RWPE2 (cell line): ENCODE measurements at regions not wholly inside any gene's neighbourhood (a gene's known extent, or its start where the extent isn't known, plus 50 kb on each side); places are given as distances from the start of the nearest gene placed in this dataset.
A peak's percentile ranks its signal among the peaks of the same experiment; 100 is the strongest.

Experiments used
- ATAC-seq: fragments of 200-7000 bp; cut with Tn5 transposase; 3 replicates; pipeline ENCODE4 v1.9.1; 2021; ENCODE audit warnings: low read depth
- DNase-seq: peaks from one replicate; pipeline ENCODE4 v3.0.0-alpha.2; 2020; ENCODE audit warnings: low spot score
- H3K27ac ChIP-seq: fragments of 450-650 bp; 2 replicates; pipeline ENCODE4 v1.5.1; 2017; ENCODE audit warnings: mild to moderate bottlenecking; ENCODE audit not compliant: poor library complexity, severe bottlenecking
- H3K27me3 ChIP-seq: fragments of 250-450 bp; sonication (Bioruptor Pico); 2 replicates; pipeline ENCODE4 v1.5.1; 2021; ENCODE audit warnings: mild to moderate bottlenecking, moderate library complexity; ENCODE audit not compliant: insufficient read depth, poor library complexity, severe bottlenecking
- H3K36me3 ChIP-seq: fragments of 250-450 bp; sonication (Bioruptor Pico); 2 replicates; pipeline ENCODE4 v1.5.1; 2020; ENCODE audit warnings: low read depth, mild to moderate bottlenecking, moderate library complexity
- H3K4me1 ChIP-seq: fragments of 250-450 bp; sonication (Bioruptor Pico); 2 replicates; pipeline ENCODE4 v1.5.1; 2021; ENCODE audit warnings: mild to moderate bottlenecking, moderate library complexity; ENCODE audit not compliant: insufficient read depth, poor library complexity, severe bottlenecking
- H3K4me3 ChIP-seq: fragments of 250-450 bp; sonication (Bioruptor Pico); 2 replicates; pipeline ENCODE4 v1.5.1; 2021; ENCODE audit warnings: mild to moderate bottlenecking, moderate library complexity; ENCODE audit not compliant: severe bottlenecking
- H3K9me3 ChIP-seq: fragments of 250-450 bp; sonication (Bioruptor Pico); 2 replicates; pipeline ENCODE4 v1.5.1; 2021; ENCODE audit warnings: mild to moderate bottlenecking, moderate library complexity; ENCODE audit not compliant: severe bottlenecking
- TF ChIP-seq, protein P1 (sequence below): fragments of 450-650 bp; IDR thresholded peaks from one replicate; pipeline ENCODE4 v1.5.1; 2017; ENCODE audit warnings: mild to moderate bottlenecking, moderate library complexity; ENCODE audit not compliant: poor library complexity, severe bottlenecking

GRCh38 chr2:198297350-198297749 lies 493.0 kb downstream of the PLCL1 start:
- H3K4me3 ChIP-seq: no peak overlapping the region
- no peaks in the 10 kb centered on the region for H3K36me3 ChIP-seq
- ATAC-seq (no peak), DNase-seq (no peak)
- no peaks in the 10 kb centered on the region for H3K4me1 ChIP-seq
- H3K27ac ChIP-seq: no peak overlapping the region
- TF ChIP-seq, protein P1, sequence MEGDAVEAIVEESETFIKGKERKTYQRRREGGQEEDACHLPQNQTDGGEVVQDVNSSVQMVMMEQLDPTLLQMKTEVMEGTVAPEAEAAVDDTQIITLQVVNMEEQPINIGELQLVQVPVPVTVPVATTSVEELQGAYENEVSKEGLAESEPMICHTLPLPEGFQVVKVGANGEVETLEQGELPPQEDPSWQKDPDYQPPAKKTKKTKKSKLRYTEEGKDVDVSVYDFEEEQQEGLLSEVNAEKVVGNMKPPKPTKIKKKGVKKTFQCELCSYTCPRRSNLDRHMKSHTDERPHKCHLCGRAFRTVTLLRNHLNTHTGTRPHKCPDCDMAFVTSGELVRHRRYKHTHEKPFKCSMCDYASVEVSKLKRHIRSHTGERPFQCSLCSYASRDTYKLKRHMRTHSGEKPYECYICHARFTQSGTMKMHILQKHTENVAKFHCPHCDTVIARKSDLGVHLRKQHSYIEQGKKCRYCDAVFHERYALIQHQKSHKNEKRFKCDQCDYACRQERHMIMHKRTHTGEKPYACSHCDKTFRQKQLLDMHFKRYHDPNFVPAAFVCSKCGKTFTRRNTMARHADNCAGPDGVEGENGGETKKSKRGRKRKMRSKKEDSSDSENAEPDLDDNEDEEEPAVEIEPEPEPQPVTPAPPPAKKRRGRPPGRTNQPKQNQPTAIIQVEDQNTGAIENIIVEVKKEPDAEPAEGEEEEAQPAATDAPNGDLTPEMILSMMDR: no peak
- H3K9me3 ChIP-seq: no peaks in the 10 kb centered on the region
- no peaks in the 10 kb centered on the region for H3K27me3 ChIP-seq

DNA sequence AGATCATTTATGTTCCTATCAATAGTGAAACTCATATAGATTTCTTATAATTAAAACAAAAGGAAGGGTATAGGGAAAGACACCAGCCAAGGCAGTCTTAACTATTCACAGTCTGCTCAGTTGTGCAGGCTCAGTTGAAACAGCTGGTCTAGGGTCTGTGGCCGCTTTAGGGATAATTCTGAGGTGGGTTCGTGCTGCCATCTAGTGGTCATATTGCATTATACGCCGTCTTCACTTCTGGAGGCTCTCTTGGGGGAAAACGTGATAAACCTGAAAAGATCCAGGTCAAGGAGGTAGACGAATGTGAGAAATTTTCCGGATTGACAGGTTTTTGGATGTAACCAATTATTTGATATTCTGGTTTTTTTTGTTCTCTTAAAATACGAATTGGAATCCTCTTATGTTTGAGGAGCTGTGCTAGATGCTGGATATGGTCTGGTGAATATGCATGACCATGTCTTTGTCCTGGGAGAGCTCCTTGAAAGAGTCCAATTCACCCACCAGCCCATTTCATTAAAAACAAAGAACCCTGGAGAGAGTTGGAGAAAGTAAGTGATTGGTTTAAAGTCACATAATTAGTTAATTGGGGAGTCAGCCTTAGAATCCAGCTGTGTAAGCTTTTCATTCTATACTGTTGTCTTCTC lies 492.4 kb downstream of the PLCL1 start:
- ATAC-seq (peak; percentile 78), DNase-seq (no peak)
- TF ChIP-seq, protein P1: peak; percentile 90
- H3K4me3 ChIP-seq: no peak overlapping the region
- H3K27me3 ChIP-seq: no peaks in the 10 kb centered on the region
- no peak overlapping the region for H3K27ac ChIP-seq
- no peaks in the 10 kb centered on the region for H3K4me1 ChIP-seq
- H3K36me3 ChIP-seq: no peaks in the 10 kb centered on the region
- no peaks in the 10 kb centered on the region for H3K9me3 ChIP-seq

- DNase-seq: no peak
- no peaks in the 10 kb centered on the region for H3K9me3 ChIP-seq
- TF ChIP-seq, protein P1: no peak
Observed at GRCh38 chr2:198293281-198293680, 488.9 kb downstream of the PLCL1 start.

DNA sequence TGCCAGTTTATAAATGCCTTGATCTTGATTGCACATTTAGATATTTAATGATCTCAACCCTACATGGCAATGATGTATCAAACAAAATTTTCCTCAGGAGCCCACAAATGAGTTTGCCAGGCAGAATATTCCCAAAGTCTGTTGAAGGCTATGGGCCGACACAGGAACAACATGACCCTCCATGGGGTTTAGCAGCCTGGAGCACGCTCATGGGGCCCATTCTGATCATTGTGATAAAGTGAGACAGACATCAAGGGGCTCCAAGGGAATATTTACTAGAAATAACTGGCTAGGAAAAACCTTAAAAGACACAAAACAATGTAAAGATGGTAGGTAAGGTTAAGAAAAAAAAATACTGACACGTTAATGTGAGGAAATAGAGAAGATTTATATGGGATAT lies 485.4 kb downstream of the PLCL1 start:
- Histone ChIP-seq H3K27ac (no peak overlapping the region), H3K27me3 (no peaks in the 10 kb centered on the region), H3K9me3 (no peaks in the 10 kb centered on the region), H3K4me1 (no peaks in the 10 kb centered on the region), H3K36me3 (no peaks in the 10 kb centered on the region), H3K4me3 (no peak overlapping the region)
- DNase-seq (no peak), ATAC-seq (no peak)
- TF ChIP-seq, protein P1: no peak

More at GRCh38 chr2:198293281-198293680, 488.9 kb downstream of the PLCL1 start:
- Histone ChIP-seq H3K36me3 (no peaks in the 10 kb centered on the region), H3K27ac (no peak overlapping the region), H3K27me3 (no peaks in the 10 kb centered on the region), H3K4me3 (no peak overlapping the region), H3K4me1 (no peaks in the 10 kb centered on the region)
- no peak for ATAC-seq

DNA sequence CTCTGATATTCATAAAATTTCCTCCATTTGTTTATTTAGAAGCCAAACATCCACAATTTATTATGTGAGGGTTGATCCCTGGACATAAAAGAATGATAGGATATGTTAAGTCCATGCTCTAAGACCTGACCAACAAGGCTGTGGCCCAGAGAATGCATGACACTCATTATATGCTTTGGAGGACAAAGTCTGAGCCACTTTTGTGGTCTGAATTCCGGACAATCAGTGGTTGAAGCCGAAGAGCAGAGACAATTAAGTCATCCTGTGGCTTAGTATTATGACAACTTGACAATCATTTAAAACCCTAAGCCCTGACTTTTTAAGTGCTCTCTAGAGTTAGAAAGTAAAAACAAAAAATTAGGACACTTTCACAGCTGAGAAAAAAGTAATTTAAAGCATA lies 483.3 kb downstream of the PLCL1 start:
- Histone ChIP-seq H3K4me1 (no peaks in the 10 kb centered on the region), H3K27me3 (no peaks in the 10 kb centered on the region), H3K27ac (no peak overlapping the region), H3K4me3 (no peak overlapping the region), H3K9me3 (no peaks in the 10 kb centered on the region), H3K36me3 (no peaks in the 10 kb centered on the region)
- DNase-seq: no peak
- TF ChIP-seq, protein P1: no peak
- no peak for ATAC-seq
